CD4-positive, CD25-positive, alpha-beta regulatory T cell (primary cell): ENCODE measurements at regions not wholly inside any gene's neighbourhood (a gene's known extent, or its start where the extent isn't known, plus 50 kb on each side); places are given as distances from the start of the nearest gene placed in this dataset.

Experiments
- ATAC-seq, 2 donors: fragments of 150-1000 bp; cut with Tn5 transposase; one replicate each; pipeline ENCODE4 v1.10.0; 2021; ENCODE audit warnings: low read depth in 2 of 2, moderate number of reproducible peaks in 2 of 2, moderate library complexity in 1 of 2
- DNase-seq, 3 donors: peaks; one replicate each; pipeline versions ENCODE4 v3.0.0 to v3.0.0-alpha.2; 2012 to 2022; ENCODE audit warnings: mixed read lengths in 1 of 3
- H3K27ac ChIP-seq: one replicate; pipeline ENCODE4 v1.7.0; 2013; ENCODE audit warnings: mild to moderate bottlenecking, low read length; ENCODE audit not compliant: insufficient read depth, poor library complexity, severe bottlenecking
- H3K27me3 ChIP-seq: one replicate; pipeline ENCODE4 v1.7.0; 2013; ENCODE audit warnings: low read length; ENCODE audit not compliant: control insufficient read depth, insufficient read depth
- H3K36me3 ChIP-seq: one replicate; pipeline ENCODE4 v1.7.0; 2013; ENCODE audit warnings: mild to moderate bottlenecking, low read length, moderate library complexity; ENCODE audit not compliant: control insufficient read depth, insufficient read depth
- H3K4me1 ChIP-seq: 2 replicates; pipeline ENCODE4 v1.7.0; 2013; ENCODE audit warnings: mild to moderate bottlenecking, low read length; ENCODE audit not compliant: insufficient read depth, control insufficient read depth, poor library complexity, severe bottlenecking
- H3K4me3 ChIP-seq: one replicate; pipeline ENCODE4 v1.7.0; 2013; ENCODE audit warnings: low read depth, mild to moderate bottlenecking, low read length, moderate library complexity
- H3K9me3 ChIP-seq, 2 experiments: 1 replicate in 1 of 2; 2 replicates in 1 of 2; pipeline ENCODE4 v1.7.0; 2013; ENCODE audit warnings: low read length in 2 of 2, mild to moderate bottlenecking in 1 of 2, moderate library complexity in 1 of 2; ENCODE audit not compliant: control insufficient read depth in 2 of 2
- H3K27ac Mint-ChIP-seq, 3 donors: one replicate each; pipeline ENCODE4 v1.8.0; 2020 to 2022; ENCODE audit warnings: mild to moderate bottlenecking in 3 of 3, mixed read lengths in 3 of 3, moderate library complexity in 2 of 3
- H3K27me3 Mint-ChIP-seq: one replicate; pipeline ENCODE4 v1.8.0; 2022; ENCODE audit warnings: mild to moderate bottlenecking, mixed read lengths
- H3K36me3 Mint-ChIP-seq: one replicate; pipeline ENCODE4 v1.8.0; 2020; ENCODE audit warnings: mixed read lengths
- H3K4me1 Mint-ChIP-seq, 4 donors: one replicate each; pipeline ENCODE4 v1.8.0; 2020 to 2022; ENCODE audit warnings: mixed read lengths in 4 of 4, mild to moderate bottlenecking in 1 of 4
- H3K4me3 Mint-ChIP-seq, 4 donors: one replicate each; pipeline ENCODE4 v1.8.0; 2020 to 2022; ENCODE audit warnings: mild to moderate bottlenecking in 4 of 4, mixed read lengths in 4 of 4, moderate library complexity in 3 of 4
- H3K9me3 Mint-ChIP-seq, 7 donors: one replicate each; pipeline ENCODE4 v1.8.0; 2020 to 2022; ENCODE audit warnings: mixed read lengths in 7 of 7, mild to moderate bottlenecking in 3 of 7, moderate library complexity in 2 of 7

DNA sequence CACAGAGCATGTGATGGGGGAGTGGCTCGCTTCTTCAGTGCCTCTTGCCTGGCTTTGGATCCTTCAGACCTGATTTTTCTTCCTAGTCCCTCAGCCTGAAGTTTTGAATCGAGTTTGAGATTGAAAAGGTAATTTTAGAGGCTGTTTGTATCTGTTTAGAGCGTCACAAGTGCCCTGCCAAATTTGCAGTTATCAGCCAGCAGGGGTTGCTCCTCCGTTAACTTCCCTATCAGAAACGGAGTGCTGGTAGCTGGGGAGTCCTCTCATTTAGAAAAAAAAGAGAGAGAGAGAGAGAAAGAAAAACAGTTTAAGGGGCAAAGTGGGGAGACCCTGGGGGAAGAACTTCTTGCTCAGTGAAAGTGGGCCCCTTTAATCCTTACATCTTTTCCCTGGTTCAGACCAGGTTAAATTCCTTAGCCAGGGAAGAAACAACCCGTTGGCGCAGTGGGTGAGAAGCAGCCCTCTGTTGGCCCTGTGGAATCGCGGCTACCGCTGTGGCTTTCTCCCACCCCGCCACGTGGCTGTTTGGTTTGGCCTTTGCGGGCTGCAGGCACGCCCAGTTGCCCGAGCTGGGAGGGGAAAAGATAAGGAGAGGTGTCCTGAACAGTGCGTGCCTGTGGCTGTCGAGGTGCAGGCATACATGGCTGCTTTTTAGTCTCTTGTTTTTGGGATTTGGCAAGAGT lies 576.7 kb upstream of the ACO1 start:
- Mint-ChIP-seq H3K36me3 (no peaks in the 10 kb centered on the region), H3K27ac (no peak overlapping the region), H3K4me3 (no peak overlapping the region), H3K4me1 (no peaks in the 10 kb centered on the region), H3K9me3 (peaks cover 0 to 2% (median 0%) of the 10 kb centered on the region in 7 donors), H3K27me3 (peaks cover 34% of the 10 kb centered on the region)
- Histone ChIP-seq H3K9me3 (no peaks in the 10 kb centered on the region), H3K27ac (no peak overlapping the region), H3K36me3 (no peaks in the 10 kb centered on the region), H3K4me1 (no peaks in the 10 kb centered on the region), H3K27me3 (no peaks in the 10 kb centered on the region), H3K4me3 (no peak overlapping the region)
- no peak for DNase-seq
- no peak for ATAC-seq

DNA sequence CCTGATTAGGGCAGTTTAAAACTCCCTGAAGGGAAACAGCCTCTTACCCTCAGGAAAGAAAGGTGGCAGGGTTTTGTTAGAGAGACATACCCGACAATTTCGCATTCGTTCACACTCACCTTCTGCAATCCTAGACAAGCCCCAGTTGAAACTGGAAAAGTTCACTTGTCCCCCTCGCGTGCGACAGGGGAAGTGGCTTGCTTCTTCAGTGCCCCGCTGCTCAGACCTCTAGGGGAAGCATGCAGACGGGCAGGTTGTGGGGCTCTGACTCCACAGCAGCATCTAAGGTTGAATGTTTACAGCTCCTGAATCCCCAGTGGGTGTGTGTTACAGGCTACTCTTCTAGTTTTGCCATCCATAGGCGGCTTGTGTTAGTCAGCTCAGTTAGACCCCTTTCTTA lies 575.7 kb upstream of the ACO1 start:
- Mint-ChIP-seq H3K9me3 (peaks cover 0 to 2% (median 0%) of the 10 kb centered on the region in 7 donors), H3K27me3 (peaks cover 32% of the 10 kb centered on the region), H3K36me3 (no peaks in the 10 kb centered on the region), H3K4me1 (no peaks in the 10 kb centered on the region), H3K4me3 (no peak overlapping the region), H3K27ac (no peak overlapping the region)
- H3K4me1 ChIP-seq, result no peaks in the 10 kb centered on the region
- no peak for DNase-seq
- H3K4me3 ChIP-seq, result no peak overlapping the region
- no peak overlapping the region for H3K27ac ChIP-seq
- ATAC-seq, result no peak
- no peaks in the 10 kb centered on the region for H3K9me3 ChIP-seq
- no peaks in the 10 kb centered on the region for H3K36me3 ChIP-seq
- no peaks in the 10 kb centered on the region for H3K27me3 ChIP-seq

DNA sequence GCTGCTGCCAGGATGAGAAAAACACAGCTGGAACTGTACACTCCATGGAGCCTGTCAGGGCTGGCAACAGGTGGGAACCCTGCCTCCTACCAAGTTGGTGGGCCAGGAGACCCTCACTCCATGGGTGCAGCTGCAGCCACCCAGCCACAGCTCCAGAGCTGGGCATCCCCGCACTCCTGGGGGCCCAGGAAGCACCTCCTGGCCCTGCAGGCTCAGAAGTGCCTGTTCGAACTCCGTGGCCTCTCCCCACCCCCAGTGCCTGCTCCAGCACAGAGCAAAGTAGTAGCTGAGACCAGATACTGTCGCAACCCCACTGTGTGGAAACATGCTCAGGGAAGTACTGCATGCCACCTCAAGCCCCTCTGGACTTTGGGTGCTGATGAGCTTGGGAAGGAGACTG lies 564.0 kb upstream of the ACO1 start:
- Mint-ChIP-seq H3K4me1 (no peaks in the 10 kb centered on the region), H3K4me3 (no peak overlapping the region), H3K27me3 (no peaks in the 10 kb centered on the region), H3K9me3 (peaks cover 0 to 2% (median 0%) of the 10 kb centered on the region in 7 donors), H3K27ac (no peak overlapping the region), H3K36me3 (no peaks in the 10 kb centered on the region)
- Histone ChIP-seq H3K9me3 (no peaks in the 10 kb centered on the region), H3K4me1 (no peaks in the 10 kb centered on the region), H3K27me3 (peaks cover 2% of the 10 kb centered on the region), H3K4me3 (no peak overlapping the region), H3K36me3 (no peaks in the 10 kb centered on the region), H3K27ac (no peak overlapping the region)
- DNase-seq, result no peak
- ATAC-seq, result no peak

DNA sequence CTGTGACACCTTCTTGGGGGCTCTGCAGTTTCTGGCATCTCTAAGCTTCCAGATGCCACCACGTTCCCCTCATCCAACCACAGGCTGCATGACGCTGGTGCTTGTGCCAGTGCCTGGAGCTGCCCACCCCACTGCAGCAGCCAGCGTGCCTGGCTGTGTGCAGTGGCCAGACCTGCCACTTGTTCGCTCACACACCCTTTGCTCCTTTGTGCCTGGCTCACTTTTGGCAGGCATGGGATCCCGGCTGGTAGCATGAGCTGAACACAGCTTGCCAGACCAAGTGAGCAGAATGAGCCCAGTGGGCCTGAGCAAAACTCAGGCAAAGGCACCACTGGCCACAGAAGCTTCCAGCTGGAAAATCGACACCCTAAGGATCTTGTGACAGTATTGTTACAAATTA lies 562.9 kb upstream of the ACO1 start:
- no peak overlapping the region for H3K27ac Mint-ChIP-seq
- no peak overlapping the region for H3K4me3 ChIP-seq
- ATAC-seq, result no peak
- H3K27ac ChIP-seq, result no peak overlapping the region
- H3K4me1 ChIP-seq, result no peaks in the 10 kb centered on the region
- no peaks in the 10 kb centered on the region for H3K27me3 ChIP-seq
- H3K4me3 Mint-ChIP-seq, result no peak overlapping the region
- H3K9me3 ChIP-seq, result no peaks in the 10 kb centered on the region
- no peak for DNase-seq
- H3K36me3 ChIP-seq, result no peaks in the 10 kb centered on the region
- H3K9me3 Mint-ChIP-seq, result peaks cover 0 to 2% (median 0%) of the 10 kb centered on the region in 7 donors
- H3K27me3 Mint-ChIP-seq, result no peaks in the 10 kb centered on the region
- H3K4me1 Mint-ChIP-seq, result no peaks in the 10 kb centered on the region
- H3K36me3 Mint-ChIP-seq, result no peaks in the 10 kb centered on the region

DNA sequence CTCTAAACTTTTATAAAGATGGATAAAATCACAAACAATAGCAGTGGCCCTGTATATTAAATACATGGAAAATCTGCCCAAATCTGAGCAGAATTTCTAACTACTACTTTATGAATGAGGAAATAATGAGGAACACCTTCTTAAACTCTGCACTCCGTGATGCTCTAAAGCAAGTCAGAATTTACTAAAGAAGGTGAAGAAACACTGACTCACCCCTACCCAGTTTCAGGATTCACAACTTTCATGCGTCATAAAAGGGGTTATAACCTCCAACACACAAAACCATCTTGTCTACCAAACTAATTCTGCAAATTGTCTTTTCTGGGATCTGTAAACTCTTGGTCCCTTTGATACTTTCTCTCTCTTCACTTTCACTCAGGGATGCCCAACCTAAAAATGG lies 561.1 kb upstream of the ACO1 start:
- Mint-ChIP-seq H3K36me3 (no peaks in the 10 kb centered on the region), H3K4me3 (no peak overlapping the region), H3K27ac (no peak overlapping the region), H3K9me3 (peaks cover 0 to 2% (median 0%) of the 10 kb centered on the region in 7 donors), H3K4me1 (no peaks in the 10 kb centered on the region), H3K27me3 (no peaks in the 10 kb centered on the region)
- no peak overlapping the region for H3K4me3 ChIP-seq
- H3K27ac ChIP-seq, result no peak overlapping the region
- no peaks in the 10 kb centered on the region for H3K9me3 ChIP-seq
- no peaks in the 10 kb centered on the region for H3K4me1 ChIP-seq
- DNase-seq, result no peak
- H3K36me3 ChIP-seq, result no peaks in the 10 kb centered on the region
- no peaks in the 10 kb centered on the region for H3K27me3 ChIP-seq
- ATAC-seq, result no peak

DNA sequence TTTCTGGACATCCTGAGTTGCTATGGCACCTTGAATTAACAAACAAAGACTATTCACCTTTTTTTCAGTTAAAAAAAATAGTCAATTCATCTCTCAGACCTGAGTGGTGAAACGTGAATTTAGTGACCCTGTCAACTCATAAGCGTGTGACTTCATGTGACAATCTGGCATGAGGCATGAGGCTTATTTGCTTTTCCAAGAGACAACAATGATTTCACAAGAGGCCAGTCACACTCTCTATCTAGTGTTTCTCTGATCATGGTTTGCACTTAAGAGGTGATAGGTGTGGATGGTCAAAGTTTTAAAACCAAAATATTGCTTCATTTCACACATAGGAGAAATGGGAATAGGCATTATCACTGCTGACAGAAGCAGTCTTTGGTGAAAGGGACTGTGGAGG lies 559.6 kb upstream of the ACO1 start:
- Histone ChIP-seq H3K4me1 (no peaks in the 10 kb centered on the region), H3K4me3 (no peak overlapping the region), H3K9me3 (no peaks in the 10 kb centered on the region), H3K27ac (no peak overlapping the region), H3K27me3 (no peaks in the 10 kb centered on the region), H3K36me3 (no peaks in the 10 kb centered on the region)
- Mint-ChIP-seq H3K9me3 (peaks cover 0 to 2% (median 0%) of the 10 kb centered on the region in 7 donors), H3K27me3 (no peaks in the 10 kb centered on the region), H3K4me1 (no peaks in the 10 kb centered on the region), H3K27ac (no peak overlapping the region), H3K36me3 (no peaks in the 10 kb centered on the region), H3K4me3 (no peak overlapping the region)
- DNase-seq (no peak), ATAC-seq (no peak)

DNA sequence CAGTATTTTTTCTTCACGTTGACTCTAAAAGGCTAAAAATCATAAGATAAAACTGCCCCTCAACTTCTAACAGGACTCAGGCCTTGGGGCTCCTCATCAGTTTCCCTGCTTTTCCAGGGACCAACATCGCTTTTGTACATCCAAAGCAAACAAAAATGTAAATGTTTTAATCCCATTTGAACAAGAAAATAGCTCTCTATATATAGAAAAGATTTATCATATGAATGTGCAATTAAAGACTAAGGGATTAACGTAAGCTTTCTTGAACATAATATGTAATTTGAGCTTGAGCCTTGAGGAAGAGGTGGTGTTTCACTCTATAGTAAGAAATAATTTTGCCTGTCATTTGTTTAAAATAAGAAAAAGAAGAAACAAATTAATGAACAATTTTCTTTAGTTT lies 547.2 kb upstream of the ACO1 start:
- no peak overlapping the region for H3K4me3 Mint-ChIP-seq
- Histone ChIP-seq H3K27ac (no peak overlapping the region), H3K27me3 (no peaks in the 10 kb centered on the region), H3K9me3 (no peaks in the 10 kb centered on the region), H3K4me1 (no peaks in the 10 kb centered on the region), H3K36me3 (no peaks in the 10 kb centered on the region), H3K4me3 (no peak overlapping the region)
- DNase-seq, result no peak
- no peak for ATAC-seq
- H3K36me3 Mint-ChIP-seq, result no peaks in the 10 kb centered on the region
- H3K4me1 Mint-ChIP-seq, result peaks cover 0 to 4% (median 0%) of the 10 kb centered on the region in 4 donors
- H3K27ac Mint-ChIP-seq, result no peak overlapping the region
- peaks cover 0 to 1% (median 0%) of the 10 kb centered on the region in 7 donors for H3K9me3 Mint-ChIP-seq
- H3K27me3 Mint-ChIP-seq, result no peaks in the 10 kb centered on the region

DNA sequence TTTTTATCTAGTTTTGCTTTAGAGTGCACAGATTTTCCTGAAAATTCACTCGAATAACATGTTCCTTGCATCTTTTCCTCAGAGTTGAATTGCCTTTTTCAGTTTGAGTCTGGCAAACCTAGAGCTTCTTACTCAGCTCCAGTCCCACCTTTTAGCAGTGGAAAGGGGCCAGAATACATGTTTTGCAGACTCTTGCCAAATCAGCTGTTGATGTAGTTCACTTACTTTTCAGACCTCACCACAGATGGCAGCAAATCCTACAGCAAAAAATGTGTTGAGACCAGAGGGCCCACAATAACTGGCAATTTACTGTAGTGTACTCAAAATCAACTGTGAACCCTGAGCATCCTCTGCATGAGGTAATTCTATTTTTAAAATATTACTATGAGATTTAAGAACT lies 545.2 kb upstream of the ACO1 start:
- H3K36me3 Mint-ChIP-seq, result no peaks in the 10 kb centered on the region
- H3K27ac ChIP-seq, result no peak overlapping the region
- no peaks in the 10 kb centered on the region for H3K27me3 ChIP-seq
- H3K27ac Mint-ChIP-seq, result no peak overlapping the region
- DNase-seq (no peak), ATAC-seq (no peak)
- no peaks in the 10 kb centered on the region for H3K36me3 ChIP-seq
- H3K4me3 Mint-ChIP-seq, result no peak overlapping the region
- no peaks in the 10 kb centered on the region for H3K27me3 Mint-ChIP-seq
- H3K4me1 Mint-ChIP-seq, result peaks cover 0 to 4% (median 0%) of the 10 kb centered on the region in 4 donors
- peaks cover 0 to 1% (median 0%) of the 10 kb centered on the region in 7 donors for H3K9me3 Mint-ChIP-seq
- H3K4me3 ChIP-seq, result no peak overlapping the region
- H3K9me3 ChIP-seq, result no peaks in the 10 kb centered on the region
- H3K4me1 ChIP-seq, result no peaks in the 10 kb centered on the region
